Muscle layer of colon (tissue), 2 donors: ENCODE measurements at regions not wholly inside any gene's neighbourhood (a gene's known extent, or its start where the extent isn't known, plus 50 kb on each side); places are given as distances from the start of the nearest gene placed in this dataset.

Experiments used
- H3K27ac ChIP-seq: one replicate; pipeline ENCODE4 v1.7.0; 2013; ENCODE audit warnings: low read depth, mild to moderate bottlenecking, low read length, moderate library complexity
- H3K27me3 ChIP-seq, 2 donors: one replicate each; pipeline ENCODE4 v1.7.0; 2013; ENCODE audit warnings: low read length in 2 of 2, mild to moderate bottlenecking in 2 of 2; ENCODE audit not compliant: insufficient read depth in 2 of 2, control insufficient read depth in 1 of 2
- H3K36me3 ChIP-seq: one replicate; pipeline ENCODE4 v1.7.0; 2013; ENCODE audit warnings: mild to moderate bottlenecking, low read length; ENCODE audit not compliant: insufficient read depth
- H3K4me1 ChIP-seq: one replicate; pipeline ENCODE4 v1.7.0; 2013; ENCODE audit warnings: mild to moderate bottlenecking, low read length; ENCODE audit not compliant: insufficient read depth
- H3K4me3 ChIP-seq, 2 donors: one replicate each; pipeline ENCODE4 v1.7.0; 2013; ENCODE audit warnings: low read length in 2 of 2, low read depth in 1 of 2, mild to moderate bottlenecking in 1 of 2, moderate library complexity in 1 of 2
- H3K9ac ChIP-seq: one replicate; pipeline ENCODE4 v1.7.0; 2013; ENCODE audit warnings: low read length
- H3K9me3 ChIP-seq: one replicate; pipeline ENCODE4 v1.7.0; 2013; ENCODE audit warnings: mild to moderate bottlenecking, low read length
- donor health status: abdominal sarcoma.
- donor health status: Adenocarcinoma of cecum.

DNA sequence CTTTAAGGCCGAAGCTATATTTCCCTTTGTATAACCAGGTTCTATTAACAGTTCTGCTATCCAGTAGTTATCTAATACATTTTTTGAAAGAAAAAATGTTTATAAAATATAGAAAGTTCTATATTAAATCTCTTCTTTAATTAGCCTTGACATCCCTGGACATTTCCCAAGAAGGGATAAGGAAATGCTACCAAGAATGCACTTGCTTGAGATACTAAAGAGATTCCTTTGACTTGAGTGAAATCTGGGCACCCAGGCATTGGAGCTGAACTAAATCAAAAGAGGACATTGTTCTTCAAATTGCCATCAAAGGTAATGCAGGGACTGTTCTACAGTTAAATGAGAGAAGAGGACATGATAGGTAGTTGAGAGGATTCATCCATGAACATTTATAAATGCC, 535.9 kb upstream of the FAT3 start:
- Histone ChIP-seq H3K36me3 (no peaks in the 10 kb centered on the region), H3K4me3 (no peak overlapping the region)

DNA sequence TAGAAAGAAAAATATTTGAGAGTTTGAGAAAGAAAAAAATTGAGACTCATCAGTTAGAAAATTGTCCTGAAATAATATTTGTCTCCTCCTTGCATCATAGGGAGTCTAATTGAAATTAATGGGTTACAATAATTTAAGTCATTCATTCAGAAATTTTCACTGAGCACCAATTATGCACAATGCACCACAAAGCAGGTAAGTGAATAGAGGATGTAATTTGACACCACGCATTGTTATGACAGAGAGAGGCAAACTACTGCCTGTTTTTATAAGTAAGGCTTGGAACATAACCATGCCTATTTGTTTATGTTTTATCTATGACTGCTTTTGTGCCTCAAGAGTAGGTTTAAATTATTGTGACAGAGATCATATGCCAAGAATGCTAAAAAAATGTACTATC, 537.9 kb upstream of the FAT3 start:
- H3K4me3 ChIP-seq: no peak overlapping the region
- H3K9ac ChIP-seq: no peak overlapping the region
- H3K27ac ChIP-seq: no peak overlapping the region
- H3K9me3 ChIP-seq: no peaks in the 10 kb centered on the region
- H3K36me3 ChIP-seq: no peaks in the 10 kb centered on the region
- H3K27me3 ChIP-seq: no peaks in the 10 kb centered on the region
- H3K4me1 ChIP-seq: no peaks in the 10 kb centered on the region

More for the DNA sequence above, 535.9 kb upstream of the FAT3 start:
- H3K4me1 ChIP-seq: no peaks in the 10 kb centered on the region
- no peaks in the 10 kb centered on the region for H3K9me3 ChIP-seq
- no peak overlapping the region for H3K9ac ChIP-seq
- H3K27ac ChIP-seq: no peak overlapping the region
- no peaks in the 10 kb centered on the region for H3K27me3 ChIP-seq

DNA sequence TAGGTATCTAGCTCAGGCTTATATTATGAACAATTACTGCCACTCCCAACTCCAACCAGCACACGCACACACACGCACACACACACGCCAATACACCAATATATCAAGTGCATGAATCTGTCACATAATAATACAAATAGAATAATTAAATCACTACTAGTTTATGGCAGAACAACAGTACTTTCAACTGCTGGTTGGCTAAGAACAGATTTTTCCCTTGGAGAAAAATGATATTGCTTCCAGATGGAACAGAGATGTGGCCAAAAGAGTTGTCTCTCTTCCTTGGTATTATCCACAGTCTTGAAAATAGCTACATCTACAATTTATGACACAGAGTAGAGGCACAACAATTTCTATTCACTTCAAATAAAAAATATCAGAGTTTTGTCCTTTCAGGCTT, 538.3 kb upstream of the FAT3 start:
- Histone ChIP-seq H3K9ac (no peak overlapping the region), H3K27ac (no peak overlapping the region), H3K4me1 (no peaks in the 10 kb centered on the region), H3K4me3 (no peak overlapping the region), H3K27me3 (no peaks in the 10 kb centered on the region), H3K36me3 (no peaks in the 10 kb centered on the region), H3K9me3 (no peaks in the 10 kb centered on the region)

DNA sequence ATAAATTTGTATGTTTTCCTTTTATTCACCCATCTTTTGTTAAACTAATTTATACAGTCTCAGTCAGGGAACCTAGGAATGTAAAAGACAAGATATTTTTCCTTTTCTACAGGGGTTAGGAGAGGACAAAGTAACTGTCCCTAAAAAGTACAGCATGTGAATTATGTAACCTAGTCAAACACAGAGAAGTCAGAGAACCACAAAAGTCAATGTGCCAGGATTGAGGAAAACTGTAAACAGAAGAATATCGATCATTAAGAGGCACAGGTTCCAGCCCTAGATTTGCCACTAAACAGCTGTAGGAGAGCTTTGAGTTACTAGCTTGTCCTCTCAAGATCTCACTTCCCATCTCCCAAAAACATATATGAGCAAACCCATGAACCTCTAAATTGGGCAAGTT, 550.9 kb upstream of the FAT3 start:
- H3K4me3 ChIP-seq: no peak overlapping the region
- H3K27me3 ChIP-seq: no peaks in the 10 kb centered on the region
- H3K36me3 ChIP-seq: no peaks in the 10 kb centered on the region
- no peaks in the 10 kb centered on the region for H3K9me3 ChIP-seq
- H3K27ac ChIP-seq: no peak overlapping the region
- no peaks in the 10 kb centered on the region for H3K4me1 ChIP-seq
- H3K9ac ChIP-seq: no peak overlapping the region

DNA sequence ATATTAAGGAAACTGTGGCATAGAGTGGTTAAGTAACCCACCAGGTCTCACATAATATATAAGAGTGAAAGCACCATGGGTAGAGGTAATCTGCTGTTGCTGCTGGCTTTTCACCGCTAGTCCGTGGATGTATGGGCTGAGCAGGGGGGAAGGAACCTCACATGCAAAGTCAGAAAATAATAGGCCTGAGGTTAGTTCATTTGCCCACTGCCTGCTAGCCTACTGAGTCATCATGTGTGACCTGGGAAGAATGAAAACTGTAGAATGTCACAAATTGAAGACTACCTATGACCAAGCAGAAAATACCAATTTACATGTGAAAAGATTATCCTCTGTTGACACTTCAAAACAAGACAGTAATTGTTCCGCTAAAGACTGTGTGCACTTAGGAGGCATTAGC, 560.1 kb upstream of the FAT3 start:
- Histone ChIP-seq H3K4me1 (no peaks in the 10 kb centered on the region), H3K36me3 (no peaks in the 10 kb centered on the region), H3K9ac (no peak overlapping the region), H3K27me3 (no peaks in the 10 kb centered on the region), H3K4me3 (no peak overlapping the region), H3K9me3 (no peaks in the 10 kb centered on the region), H3K27ac (no peak overlapping the region)

DNA sequence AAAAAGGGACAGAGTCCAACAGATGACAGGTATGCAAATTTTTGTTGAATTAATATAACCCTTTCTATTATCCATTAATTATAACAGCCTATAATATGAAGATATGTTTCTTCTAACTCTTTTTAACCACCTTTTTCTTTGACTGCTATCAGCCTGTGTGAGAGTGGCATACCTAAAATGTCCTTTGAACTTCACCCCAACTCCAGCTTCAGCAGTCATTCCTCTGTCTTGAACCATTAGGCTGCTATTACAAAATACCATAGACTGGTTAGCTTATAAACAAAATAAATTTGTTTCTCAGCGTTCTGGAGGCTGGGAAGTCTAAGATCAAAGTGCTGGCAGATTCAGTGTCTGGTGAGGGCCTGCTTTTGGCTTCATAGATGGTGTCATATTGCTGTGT, 564.6 kb upstream of the FAT3 start:
- Histone ChIP-seq H3K4me1 (no peaks in the 10 kb centered on the region), H3K4me3 (no peak overlapping the region), H3K9me3 (no peaks in the 10 kb centered on the region), H3K9ac (no peak overlapping the region), H3K27me3 (no peaks in the 10 kb centered on the region), H3K36me3 (no peaks in the 10 kb centered on the region), H3K27ac (no peak overlapping the region)

DNA sequence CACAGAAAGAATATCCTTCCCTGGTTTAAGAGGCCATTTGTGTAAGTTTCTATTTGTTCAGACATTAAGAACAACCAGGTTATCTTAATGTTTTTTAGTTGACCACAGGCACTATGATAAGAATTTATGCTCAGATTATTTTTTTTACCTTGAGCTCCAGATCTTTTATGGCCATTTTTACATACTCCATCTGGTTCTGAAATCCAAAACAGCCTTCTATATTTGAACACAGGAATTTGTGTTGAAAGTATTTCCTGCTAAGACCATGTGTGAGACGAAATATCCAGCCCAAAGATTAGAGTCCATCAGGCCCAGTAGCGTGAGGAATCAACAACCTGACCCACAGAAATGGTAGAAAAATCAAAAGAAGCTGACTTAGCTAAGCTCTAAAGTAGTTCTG, 569.9 kb upstream of the FAT3 start:
- no peaks in the 10 kb centered on the region for H3K9me3 ChIP-seq
- H3K27ac ChIP-seq: no peak overlapping the region
- H3K4me1 ChIP-seq: no peaks in the 10 kb centered on the region
- no peaks in the 10 kb centered on the region for H3K27me3 ChIP-seq
- H3K9ac ChIP-seq: no peak overlapping the region
- H3K4me3 ChIP-seq: no peak overlapping the region
- H3K36me3 ChIP-seq: no peaks in the 10 kb centered on the region

DNA sequence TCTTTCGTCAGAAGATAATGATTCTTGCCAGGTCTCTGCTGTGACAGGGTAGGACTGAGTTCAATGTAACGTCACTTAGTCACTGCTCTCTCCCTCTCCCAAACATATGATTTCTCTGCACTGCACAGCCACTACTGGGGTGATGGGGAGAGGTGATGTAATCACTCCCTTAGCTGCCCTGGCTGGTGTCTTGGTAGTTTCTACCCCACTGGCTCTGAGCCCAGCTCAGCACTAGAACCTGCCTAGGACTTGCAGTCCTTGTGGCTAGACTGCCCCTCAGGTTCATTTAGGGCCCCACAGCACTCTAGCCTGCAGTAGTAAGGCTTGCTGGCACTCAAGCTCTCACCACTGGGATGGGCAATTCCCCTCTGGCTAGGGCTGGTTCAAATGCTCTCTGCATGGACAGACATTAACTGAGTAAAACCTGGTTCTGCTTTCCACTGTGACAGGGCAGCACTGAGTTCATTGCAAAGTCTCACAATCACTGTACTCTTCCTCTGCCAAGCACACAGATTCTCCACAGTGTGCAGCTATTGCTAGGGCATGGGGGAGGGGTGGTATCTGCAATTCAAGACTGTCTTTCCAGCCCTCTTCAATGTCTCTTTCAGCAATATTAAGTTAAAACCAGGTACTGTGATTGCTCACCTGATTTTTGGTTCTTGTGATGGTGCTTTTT, 571.4 kb upstream of the FAT3 start:
- no peaks in the 10 kb centered on the region for H3K36me3 ChIP-seq
- no peak overlapping the region for H3K4me3 ChIP-seq
- H3K9me3 ChIP-seq: no peaks in the 10 kb centered on the region
- H3K9ac ChIP-seq: no peak overlapping the region
- no peak overlapping the region for H3K27ac ChIP-seq
- H3K27me3 ChIP-seq: no peaks in the 10 kb centered on the region
- H3K4me1 ChIP-seq: no peaks in the 10 kb centered on the region

DNA sequence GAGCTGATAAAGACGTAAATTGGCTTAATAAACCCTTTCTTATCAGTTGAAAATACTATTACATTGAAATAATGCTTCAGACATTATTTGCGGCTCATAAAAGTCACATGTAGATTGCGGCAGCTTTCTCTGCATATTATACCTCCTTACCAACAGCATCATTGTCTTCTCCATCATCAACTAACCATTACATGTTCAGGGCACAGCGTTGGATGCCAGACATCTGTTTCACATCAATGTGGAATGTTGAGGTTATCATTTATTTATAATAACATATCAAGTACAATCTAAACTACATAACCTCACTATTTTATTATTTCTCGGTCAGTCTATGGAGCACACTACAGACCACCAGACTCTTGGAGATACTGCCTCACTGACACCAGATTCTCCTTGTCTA, 573.8 kb upstream of the FAT3 start:
- Histone ChIP-seq H3K9me3 (no peaks in the 10 kb centered on the region), H3K4me1 (no peaks in the 10 kb centered on the region), H3K4me3 (no peak overlapping the region), H3K27ac (no peak overlapping the region), H3K27me3 (no peaks in the 10 kb centered on the region), H3K9ac (no peak overlapping the region), H3K36me3 (no peaks in the 10 kb centered on the region)

DNA sequence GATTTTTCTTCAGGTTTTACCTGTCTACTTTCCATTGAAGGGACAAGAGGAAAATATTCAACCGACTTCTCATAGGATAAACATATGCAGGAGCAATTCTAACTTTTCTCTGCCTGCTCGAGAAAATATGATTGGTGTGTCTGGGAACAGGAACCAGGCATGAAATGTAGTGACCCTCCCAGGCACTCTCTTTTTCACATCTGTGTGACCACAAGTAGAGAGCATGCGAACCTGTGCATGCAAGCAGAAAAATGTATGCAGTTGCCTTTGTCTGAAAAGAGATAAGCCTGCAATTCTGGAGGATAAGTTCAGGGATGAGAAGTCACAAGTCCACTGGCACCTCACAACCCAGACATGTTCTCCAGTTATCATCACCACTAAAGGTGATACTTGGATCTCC, 583.5 kb upstream of the FAT3 start:
- no peaks in the 10 kb centered on the region for H3K27me3 ChIP-seq
- H3K27ac ChIP-seq: no peak overlapping the region
- H3K4me3 ChIP-seq: no peak overlapping the region
- no peaks in the 10 kb centered on the region for H3K9me3 ChIP-seq
- H3K4me1 ChIP-seq: no peaks in the 10 kb centered on the region
- H3K9ac ChIP-seq: no peak overlapping the region
- H3K36me3 ChIP-seq: no peaks in the 10 kb centered on the region

DNA sequence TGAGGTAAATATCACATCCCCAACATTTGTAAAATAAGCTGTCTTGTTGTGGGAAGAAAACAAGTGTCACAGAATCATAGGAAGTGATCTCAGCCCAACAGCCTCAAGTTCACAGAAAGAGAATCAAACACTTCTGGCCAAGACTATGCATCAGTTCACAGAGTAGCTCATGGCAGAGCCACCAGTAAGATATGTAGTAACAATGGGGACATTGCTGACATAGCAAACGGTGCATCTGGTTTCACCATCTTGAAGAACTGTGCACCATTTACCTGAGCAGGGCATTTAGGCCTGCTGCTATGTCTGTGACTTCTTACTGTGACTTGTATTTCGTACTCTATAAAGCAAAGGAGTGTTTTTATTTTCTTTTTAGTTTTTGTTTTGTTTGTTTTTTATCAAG, 585.3 kb upstream of the FAT3 start:
- Histone ChIP-seq H3K27ac (no peak overlapping the region), H3K4me3 (no peak overlapping the region), H3K9me3 (no peaks in the 10 kb centered on the region), H3K9ac (no peak overlapping the region), H3K4me1 (no peaks in the 10 kb centered on the region), H3K36me3 (no peaks in the 10 kb centered on the region), H3K27me3 (no peaks in the 10 kb centered on the region)

DNA sequence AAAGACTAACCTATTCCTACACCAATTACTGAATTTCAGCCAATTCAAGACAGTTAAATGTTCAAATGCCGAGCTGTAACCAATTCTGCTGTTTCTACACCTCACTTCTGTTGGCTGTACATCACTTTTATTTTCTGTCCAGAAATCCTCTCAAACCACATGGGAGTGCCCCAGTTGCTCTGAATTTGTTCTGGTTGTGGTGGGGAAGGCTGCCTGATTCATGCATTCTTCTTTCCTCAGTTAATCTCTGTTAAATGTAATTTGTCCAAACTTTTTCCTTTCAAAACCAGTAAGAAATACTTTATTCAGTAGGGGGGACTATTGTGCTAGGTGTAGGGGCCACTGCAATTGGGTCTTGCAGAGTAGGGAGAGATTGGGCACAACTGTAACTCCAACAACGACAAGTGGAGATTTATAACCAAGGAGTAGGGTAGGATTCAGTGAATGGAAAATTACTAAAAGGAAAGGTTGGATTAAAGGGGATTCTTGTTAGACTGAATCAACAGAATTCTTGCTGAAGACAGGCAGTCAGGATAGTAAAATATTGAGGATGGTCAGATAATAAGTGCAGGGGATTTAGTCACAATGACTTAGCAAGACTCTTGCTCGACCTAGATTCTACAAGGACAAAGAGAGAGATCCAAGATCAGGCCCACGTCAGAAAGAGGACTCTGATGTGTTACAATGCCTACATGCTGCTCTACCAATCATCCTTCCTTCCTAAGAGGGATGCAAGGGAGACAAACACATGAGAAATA, 593.5 kb upstream of the FAT3 start:
- Histone ChIP-seq H3K4me3 (no peak overlapping the region), H3K9me3 (no peaks in the 10 kb centered on the region), H3K27me3 (no peaks in the 10 kb centered on the region), H3K27ac (no peak overlapping the region), H3K9ac (no peak overlapping the region), H3K4me1 (no peaks in the 10 kb centered on the region), H3K36me3 (no peaks in the 10 kb centered on the region)
